HG02571 (cell line): ENCODE measurements at regions not wholly inside any gene's neighbourhood (a gene's known extent, or its start where the extent isn't known, plus 50 kb on each side); places are given as distances from the start of the nearest gene placed in this dataset.
"Not testable (repeated sequence)": the region's sequence is repeated elsewhere in the genome, so short reads cannot be mapped to it uniquely, and the experiment has no call there.

ENCODE experiments used
- ATAC-seq: cut with Tn5 transposase; IDR thresholded peaks from one replicate; pipeline ENCODE4 v1.9.1; 2021; ENCODE audit warnings: mild to moderate bottlenecking, moderate library complexity; ENCODE audit not compliant: unreplicated experiment

DNA sequence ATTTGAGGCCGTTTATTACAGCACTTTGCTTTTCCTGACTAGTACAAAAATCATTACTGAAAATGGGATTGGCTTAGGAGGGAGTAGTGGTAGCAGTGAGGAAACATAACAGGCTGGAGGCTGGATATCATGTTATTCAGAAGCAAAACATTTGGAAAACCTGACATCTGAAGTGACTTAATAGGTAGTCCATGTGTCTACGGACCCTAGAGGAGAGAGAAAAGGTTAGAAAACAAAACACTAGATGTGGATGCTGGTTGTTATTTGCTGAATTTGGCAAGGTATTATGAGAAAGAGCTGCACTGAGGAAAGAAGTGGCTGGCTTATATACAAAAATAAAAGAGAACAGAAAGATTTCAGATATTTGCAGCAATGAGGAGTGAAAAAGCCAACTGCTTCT, 139.9 kb downstream of the MEX3B start:
- no peak for ATAC-seq

DNA sequence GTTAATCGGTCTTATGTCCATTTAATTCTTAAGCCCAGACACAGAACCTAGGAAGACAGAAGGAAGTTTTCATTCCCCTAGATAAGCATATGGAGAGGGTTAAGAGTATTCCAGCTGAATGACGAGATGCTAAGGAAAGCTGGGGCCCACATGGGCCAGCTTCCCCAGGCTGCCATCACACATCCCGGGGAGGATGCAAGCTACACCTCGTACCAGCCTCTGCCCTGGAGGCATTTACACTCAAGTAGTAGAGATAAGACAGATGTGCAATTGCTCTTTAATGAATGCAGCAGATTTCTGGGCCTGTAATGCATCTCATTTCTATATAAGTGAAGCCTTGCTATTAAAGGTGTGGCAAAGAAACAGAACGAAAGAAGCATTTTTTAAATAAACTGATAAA, 144.5 kb downstream of the MEX3B start:
- ATAC-seq = no peak

DNA sequence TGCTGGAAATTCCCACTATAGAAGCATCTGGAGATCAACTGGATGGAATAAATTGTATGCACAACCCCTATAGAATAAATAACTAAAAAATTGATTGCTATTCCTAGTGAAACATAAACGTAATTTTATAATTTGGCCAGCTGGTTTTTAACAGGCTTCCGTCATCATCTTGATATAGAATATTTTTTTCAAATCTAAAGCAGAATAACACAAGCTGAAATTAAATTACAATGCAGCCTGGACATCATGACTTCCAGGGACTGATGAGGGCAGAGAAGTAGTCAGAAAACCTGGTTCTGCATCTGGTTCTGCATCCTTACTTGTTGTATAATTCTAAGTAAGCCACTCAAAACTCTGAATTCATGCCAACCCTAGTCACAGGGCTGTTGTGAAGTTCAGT, 146.1 kb downstream of the MEX3B start:
- no peak for ATAC-seq

DNA sequence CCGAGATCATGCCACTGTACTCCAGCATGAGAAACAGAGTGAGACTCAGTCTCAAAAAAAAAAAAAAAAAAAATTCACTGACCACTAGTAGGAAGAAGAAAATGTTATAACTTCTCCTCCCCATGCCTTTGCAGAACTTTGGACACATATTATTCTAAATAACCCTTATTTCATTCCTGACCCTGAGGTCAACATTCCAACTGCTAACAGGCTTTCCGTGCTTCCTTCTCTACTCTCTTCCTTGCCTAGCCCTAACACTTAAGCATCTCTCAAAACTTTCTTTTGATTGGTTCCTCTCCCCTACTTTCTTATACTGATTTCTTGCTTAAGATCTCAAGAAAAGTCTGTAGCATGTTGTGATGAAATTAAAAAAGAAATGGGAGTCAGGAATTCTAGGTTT, 146.8 kb downstream of the MEX3B start:
- no peak for ATAC-seq

DNA sequence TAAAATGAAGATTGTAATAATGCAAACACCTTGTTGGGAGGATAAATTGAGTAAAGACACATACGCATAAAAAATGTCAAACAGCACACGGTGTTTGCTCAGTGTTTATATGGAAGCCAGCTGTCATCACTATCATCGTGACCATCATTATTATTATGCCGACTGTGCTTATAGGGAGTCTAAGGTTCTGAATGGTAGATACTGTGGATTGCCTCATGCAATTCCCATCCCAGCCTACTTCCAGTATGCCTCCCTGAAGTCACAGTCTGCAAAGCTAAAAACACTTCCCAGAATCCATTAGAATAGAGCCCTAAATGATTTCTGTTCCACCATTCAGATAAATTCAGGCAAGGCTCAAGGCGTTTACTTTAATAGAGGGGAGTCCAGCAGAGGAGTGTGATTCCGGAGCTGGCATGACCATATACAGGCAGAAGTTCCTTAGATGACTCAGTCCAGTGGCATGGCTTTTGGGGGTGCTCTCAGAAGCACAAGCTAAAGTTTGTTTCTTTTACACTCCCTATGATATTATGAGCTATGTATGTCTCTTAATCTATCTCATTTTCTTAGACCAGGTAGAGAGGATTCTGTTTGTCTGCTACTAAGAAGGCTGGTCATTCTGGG, 148.7 kb downstream of the MEX3B start:
- ATAC-seq = no peak

DNA sequence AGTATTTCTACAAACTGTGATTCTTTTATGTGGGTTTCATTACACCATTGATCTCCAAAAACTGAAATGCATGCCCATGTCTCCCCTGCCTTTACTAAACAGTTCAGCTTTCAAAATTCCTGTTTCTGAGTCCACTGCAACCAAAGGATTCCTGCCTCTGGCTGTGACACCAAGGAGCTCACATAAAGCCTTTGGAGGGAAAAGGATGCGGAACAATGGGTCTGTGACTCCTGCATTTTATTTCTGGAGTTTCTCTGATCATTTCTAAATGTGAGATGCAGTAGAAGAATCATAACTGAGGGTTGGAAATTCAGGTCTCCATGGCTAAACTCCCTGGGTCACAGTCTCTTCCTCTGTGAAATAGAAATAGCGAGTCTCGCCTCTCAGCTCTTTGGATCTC, 149.5 kb downstream of the MEX3B start:
- no peak for ATAC-seq

- no peak for ATAC-seq
Observed at GRCh38 chr15:81895723-81896122, 150.1 kb downstream of the MEX3B start.

GRCh38 chr15:81894061-81894460, 151.8 kb downstream of the MEX3B start:
- ATAC-seq = no peak

GRCh38 chr15:81893182-81893835, 152.5 kb downstream of the MEX3B start:
- no peak for ATAC-seq

DNA sequence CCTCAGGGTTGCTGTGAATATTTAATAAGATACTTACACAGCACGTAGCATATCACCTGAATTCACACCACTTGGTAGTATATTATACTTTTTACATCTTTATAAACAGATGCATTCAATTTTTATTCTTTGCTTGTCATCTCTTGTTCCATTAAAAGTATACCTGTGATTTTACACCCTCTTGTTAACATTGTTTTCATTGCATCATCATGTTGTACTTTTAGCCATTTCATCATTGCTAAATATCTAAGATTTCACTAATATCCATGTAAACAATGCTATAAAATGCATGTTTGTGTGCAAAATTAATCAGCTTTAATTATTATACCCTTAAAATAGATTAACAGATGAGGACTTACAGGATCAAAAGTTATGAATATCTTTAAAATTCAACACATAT, 155.3 kb downstream of the MEX3B start:
- no peak for ATAC-seq

GRCh38 chr15:81889485-81889881, 156.3 kb downstream of the MEX3B start:
- no peak for ATAC-seq

- no peak for ATAC-seq
Observed at GRCh38 chr15:81888748-81889484, 156.9 kb downstream of the MEX3B start.

DNA sequence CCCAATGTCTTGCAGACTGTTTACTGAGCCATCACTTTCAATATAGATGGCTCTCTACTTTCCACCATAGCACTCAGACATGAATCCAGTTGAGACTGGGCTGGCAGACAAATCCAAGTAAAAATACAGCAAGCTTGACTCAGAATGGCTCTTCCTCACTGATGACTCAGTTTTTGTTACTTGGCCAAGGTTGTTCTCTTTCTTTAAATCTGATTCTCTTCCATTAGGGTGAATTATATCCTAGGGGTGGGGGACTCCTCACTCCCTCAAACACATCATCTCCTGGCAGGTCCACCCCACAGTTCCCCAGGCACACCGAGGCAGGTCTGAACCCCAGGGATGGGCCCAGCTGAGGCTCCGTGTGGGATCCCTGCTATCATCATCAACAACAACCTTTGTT, 157.9 kb downstream of the MEX3B start:
- ATAC-seq = no peak

GRCh38 chr15:81887188-81887587, 158.6 kb downstream of the MEX3B start:
- ATAC-seq = not testable (repeated sequence)

DNA sequence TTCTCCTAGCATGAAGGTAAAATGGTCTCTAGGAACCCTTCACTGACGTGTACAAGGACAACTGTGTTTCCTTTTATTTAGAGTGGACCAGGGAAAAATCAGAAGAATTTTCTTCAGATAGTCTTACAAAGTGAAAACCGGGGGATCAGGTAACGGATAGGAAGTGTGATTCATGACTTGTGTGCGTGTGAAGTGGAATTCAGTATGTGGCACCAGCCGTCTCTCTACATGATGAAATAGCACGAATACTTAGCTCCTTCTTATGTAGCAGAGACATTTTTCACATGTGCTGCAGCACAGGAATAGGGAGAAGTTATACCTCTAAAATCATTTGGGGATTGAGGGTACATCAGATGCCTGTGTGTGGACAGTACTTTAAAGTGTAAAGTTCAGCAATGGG, 159.2 kb downstream of the MEX3B start:
- ATAC-seq = no peak

DNA sequence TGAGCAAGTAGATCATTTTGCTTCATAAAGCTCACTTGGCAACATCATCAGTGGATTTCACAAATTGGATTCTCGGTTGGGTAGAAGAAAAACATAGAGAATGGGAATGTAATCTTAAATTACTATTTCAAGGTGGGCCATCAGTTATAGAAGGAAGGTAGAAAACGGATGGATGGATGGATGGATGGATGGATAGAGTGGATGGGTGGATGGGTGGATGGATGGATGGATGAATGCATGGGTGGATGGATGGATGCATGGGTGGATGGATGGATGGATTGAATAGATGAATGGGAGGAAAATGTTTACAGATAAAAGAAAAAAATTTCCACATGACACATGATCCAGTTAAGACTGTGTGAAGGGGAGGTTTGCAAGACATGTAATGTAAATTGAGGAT, 159.7 kb downstream of the MEX3B start:
- no peak for ATAC-seq

DNA sequence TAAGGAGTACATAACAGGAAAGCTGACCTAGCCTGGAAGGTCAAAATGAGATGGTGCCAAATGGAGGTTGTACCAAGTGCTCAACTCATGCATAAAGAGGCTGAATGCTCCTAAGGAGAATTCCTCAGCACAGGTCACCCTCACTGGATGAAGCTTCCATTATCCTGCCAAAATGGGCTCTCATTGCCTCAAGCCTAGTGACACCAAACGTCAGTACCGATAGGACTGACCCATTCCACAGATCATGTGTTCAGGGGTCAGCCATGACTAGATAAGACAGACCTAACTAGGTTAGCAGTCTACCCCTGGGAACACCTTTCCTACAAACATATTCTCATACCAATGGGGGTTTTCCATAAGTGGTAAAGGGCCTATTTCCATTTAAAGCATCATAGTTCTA, 160.7 kb downstream of the MEX3B start:
- ATAC-seq = no peak

DNA sequence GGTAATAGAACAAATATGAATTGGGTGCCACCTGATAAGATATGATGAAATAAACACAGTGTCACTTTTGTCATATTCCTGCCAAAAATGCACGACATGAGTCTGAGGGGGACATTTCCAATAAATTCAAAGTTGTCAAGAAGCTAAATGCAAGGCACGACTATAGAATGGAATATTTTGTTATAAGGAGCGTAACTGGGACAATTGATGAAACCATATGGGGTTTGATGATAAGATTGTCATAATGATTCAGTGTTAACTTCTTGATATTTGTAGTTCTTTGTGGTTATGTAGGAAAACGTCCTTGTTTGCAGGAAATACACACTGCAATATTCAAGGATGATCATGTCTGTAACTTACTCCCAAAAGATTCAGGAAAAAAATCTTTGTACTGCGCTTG, 163.3 kb downstream of the MEX3B start:
- ATAC-seq = no peak

DNA sequence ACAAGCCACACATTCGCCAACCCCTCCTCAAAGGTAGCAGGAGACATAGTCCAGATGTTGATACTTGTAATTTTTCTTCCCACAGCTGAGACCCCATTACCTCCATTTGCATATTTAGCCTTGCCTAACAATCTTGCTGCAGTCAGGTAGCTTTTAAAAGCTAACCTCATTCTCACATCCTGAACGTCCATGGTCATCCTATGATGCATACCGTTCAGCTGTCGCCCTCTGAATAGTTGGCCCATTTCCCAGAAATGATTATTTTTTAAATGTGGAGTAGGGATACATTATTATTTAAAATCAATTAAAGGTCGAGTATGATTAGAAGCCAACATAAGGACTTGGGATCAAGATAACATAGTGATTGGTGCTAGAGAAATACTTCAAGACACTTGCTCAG, 165.0 kb downstream of the MEX3B start:
- no peak for ATAC-seq

- no peak for ATAC-seq
Observed at GRCh38 chr15:81880314-81880713, 165.5 kb downstream of the MEX3B start.

GRCh38 chr15:81875717-81876116, 170.1 kb downstream of the MEX3B start:
- not testable (repeated sequence) for ATAC-seq

DNA sequence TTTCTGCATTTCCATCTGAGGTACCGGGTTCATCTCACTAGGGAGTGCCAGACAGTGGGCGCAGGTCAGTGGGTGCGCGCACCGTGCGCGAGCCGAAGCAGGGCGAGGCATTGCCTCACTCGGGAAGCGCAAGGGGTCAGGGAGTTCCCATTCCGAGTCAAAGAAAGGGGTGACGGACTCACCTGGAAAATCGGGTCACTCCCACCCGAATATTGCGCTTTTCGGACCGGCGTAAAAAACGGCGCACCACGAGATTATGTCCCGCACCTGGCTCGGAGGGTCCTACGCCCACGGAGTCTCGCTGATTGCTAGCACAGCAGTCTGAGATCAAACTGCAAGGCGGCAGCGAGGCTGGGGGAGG, 175.1 kb downstream of the MEX3B start:
- ATAC-seq = not testable (repeated sequence)
